ENCODE measurements at regions not wholly inside any gene's neighbourhood (a gene's known extent, or its start where the extent isn't known, plus 50 kb on each side); places are given as distances from the start of the nearest gene placed in this dataset.
"Not testable (repeated sequence)": the region's sequence is repeated elsewhere in the genome, so short reads cannot be mapped to it uniquely, and the experiment has no call there.

DNA sequence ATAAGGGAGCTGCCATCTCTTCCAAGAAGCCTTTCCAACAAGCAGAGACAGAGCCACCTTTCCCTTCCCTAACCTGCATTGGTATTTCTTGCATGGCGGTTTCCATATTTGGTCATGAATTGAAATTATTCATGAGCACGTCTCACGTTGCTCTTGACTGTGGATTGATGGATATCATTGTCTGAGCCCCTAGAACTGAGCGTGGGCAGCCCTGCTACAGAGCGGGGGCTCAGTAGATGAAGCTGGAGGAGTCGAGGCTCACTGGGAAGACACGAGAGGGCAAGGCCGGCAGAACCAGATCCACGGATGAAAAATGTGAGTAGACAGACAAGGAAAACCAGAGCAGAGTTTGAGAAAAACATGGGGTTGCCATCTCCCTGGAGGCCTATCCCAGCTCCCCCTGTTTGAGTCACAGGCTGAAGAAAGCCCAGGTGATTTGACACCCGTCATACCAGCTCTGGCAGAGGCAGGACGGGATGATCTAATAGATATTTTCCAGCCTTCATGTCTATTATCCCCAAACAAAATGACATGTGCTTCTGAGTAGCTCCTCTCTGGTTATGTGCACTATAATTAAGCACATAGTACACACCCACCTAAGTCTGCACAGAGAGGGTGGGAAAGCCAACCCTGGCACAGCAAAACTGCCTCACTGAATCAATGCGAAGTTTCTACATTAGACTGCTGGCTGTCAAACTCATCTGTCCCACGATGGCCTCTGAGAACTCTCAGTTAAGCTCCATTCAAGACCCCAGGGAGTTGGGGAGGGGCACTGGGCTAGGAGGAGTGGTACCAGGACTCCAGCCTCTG lies 363.5 kb upstream of the KLHL29 start:
- no peak for DNase-seq (ENCODE audit: extremely low read depth, low read depth, low spot score)

DNA sequence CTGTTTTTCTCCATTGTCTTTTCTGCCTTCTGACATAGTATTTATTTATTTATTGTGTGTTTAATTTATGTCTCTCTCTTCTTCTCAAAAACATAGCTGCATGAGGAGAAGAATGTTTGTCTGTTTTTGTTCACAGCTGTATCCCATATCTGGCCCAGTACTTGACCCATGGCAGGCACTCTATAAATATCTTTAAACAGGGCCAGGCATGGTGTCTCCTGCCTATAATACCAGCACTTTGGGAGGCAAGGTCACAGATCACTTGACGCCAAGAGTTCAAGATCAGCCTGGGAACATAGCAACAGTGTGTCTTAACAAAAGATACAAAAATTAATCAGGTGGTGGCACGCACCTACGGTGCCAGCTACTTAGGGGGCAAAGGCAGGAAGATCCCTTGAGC lies 361.3 kb upstream of the KLHL29 start:
- DNase-seq (ENCODE audit: extremely low read depth, low read depth, low spot score) = no peak

DNA sequence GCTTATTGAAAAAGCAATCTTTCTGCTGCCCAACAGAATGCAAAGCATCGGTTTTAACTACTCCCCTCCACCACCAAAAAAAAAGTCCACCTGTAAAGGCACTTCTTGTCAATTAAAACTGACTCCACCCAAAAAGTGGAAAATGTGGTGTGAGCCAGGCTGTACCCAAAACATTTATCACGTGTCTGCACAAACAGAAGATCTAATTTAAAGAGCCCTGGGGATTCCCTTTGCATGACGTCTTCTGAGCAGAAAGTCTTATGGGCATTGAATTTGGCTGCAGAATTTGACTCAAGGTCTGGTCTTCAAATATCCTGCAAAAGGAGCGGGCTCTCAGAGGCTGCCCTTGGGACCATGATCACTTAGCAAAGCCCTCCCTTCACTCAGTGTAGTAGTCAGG lies 358.3 kb upstream of the KLHL29 start:
- DNase-seq (ENCODE audit: extremely low read depth, low read depth, low spot score) = no peak

DNA sequence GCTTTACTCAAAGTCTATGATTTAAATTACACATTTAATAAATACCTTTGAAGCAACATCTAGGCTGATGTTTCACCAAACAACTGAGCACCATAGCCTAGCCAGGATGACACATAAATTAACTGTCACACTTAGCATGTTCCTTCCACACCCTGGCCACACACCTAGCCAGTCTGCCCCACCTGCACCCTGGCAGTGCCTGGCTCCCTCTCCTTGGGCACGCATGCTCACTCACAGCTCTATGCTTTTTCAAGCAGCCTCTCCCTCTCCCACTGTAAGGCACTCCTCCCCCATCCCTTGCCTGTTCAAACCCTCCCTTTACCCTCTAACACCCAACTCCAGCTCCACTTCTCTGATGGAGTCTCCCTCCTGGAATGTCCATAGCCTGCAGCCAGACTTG lies 357.6 kb upstream of the KLHL29 start:
- DNase-seq (ENCODE audit: extremely low read depth, low read depth, low spot score) = no peak

DNA sequence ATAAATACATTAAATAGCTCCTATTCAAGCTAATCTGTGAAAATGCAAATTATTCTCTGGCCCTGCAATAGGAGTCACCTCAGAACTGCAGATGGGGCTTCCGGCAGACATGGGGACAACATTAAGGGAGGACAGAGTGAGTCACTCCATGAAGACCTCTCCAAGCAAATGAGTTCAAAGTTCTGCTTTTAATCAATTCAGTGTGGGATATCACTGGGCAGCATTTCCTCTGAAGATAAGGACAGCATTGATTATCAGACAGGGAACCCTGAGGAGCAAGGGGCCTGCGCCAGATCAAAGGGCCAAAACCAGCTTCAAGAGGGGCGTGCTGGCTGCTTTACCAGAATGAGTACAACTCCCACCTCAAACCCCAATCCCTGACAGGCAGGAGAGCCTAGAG lies 356.9 kb upstream of the KLHL29 start:
- no peak for DNase-seq (ENCODE audit: extremely low read depth, low read depth, low spot score)

DNA sequence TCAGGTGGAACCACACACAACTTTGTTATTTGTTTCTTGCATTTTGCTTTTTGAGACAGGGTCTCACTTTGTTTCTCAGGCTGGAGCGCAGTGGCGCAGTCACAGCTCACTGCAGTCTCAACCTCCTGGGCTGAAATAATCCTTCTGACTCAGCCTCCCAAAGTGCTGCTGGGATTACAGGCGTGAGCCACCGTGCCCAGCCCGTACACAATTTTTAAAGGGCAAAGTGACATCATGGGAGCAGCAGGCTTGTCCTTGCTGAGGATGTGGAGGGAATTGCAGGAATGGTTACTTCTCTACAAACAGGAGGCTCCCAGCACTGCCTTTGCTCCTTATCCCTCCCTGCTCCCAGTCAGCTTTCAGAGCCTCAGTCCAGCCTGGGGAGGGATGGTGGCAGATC lies 355.9 kb upstream of the KLHL29 start:
- no peak for DNase-seq (ENCODE audit: extremely low read depth, low read depth, low spot score)

DNA sequence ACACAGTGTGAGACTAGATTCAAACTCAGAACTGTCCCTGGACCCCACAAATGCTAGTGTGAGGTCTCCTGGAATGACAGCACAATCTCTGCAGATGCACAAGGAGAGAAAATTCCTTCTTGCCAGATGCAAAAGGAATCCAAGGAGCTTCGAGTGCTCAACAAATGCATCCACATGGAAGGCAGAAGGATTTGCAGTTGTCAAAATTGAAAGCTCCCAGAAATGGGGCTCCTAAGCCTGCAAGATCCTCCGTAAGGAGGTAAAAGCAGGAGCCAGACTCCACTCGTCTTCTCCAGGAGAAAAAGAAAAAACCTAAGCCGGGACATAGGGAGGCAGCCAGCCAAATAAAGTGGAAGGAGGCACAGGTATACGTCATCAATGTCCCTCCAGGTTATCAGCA lies 355.0 kb upstream of the KLHL29 start:
- DNase-seq (ENCODE audit: extremely low read depth, low read depth, low spot score) = no peak

DNA sequence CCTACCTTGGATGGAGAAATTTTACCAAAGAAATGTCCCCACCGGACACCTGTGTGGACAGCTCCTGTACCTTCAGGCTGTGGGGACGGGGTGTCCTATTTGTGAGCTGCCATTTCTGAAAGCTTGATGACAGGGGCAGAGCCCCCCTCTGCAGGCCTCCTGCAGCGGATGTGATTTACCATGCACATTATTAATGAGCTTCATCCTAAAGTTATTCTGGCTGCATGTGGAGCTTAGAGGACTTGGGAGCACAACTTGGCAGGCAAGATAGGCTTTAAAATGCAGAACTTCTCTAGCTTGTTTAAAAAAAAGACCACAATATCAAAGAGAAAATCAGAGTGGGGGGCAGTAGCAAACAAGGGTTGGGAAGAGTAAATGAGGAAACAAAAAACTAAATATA lies 350.0 kb upstream of the KLHL29 start:
- no peak for DNase-seq (ENCODE audit: extremely low read depth, low read depth, low spot score)

DNA sequence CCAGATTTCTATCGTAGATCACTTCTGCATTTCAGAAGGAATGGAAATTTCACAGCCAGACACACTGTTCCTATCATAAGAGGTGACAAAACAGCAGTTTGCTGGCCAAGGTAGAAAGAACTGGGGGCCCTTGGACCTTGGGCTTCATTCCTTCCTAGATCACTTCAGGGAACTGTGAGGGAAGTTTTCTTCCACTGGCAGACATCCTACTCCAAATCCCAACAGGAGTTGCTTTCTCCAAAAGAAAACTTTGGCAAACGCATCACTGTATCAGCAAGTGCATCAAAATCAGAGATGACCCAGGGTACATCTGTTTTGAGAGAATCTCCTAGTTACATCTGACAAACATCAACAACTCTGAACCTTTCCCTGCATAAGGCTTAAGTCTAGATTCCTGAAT lies 348.4 kb upstream of the KLHL29 start:
- DNase-seq (ENCODE audit: extremely low read depth, low read depth, low spot score) = no peak

DNA sequence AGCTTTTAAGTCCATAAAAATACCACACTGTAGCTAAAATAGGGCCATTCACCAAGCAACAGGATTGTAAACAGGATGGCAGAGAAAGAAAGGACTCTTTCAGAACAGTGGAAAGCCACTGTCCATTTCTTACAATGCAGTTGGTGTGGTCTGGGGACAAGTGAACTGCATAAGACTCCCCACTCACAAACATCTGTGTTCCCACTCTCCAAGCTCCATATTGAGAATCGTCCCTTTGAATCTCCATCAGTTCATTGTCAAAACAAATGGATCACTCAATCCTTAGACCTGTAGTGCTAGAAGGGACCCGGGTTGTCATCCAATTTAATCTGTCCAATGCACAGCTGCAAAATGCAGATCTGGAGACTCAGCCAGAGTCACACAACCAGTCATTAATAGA lies 347.4 kb upstream of the KLHL29 start:
- no peak for DNase-seq (ENCODE audit: extremely low read depth, low read depth, low spot score)

DNA sequence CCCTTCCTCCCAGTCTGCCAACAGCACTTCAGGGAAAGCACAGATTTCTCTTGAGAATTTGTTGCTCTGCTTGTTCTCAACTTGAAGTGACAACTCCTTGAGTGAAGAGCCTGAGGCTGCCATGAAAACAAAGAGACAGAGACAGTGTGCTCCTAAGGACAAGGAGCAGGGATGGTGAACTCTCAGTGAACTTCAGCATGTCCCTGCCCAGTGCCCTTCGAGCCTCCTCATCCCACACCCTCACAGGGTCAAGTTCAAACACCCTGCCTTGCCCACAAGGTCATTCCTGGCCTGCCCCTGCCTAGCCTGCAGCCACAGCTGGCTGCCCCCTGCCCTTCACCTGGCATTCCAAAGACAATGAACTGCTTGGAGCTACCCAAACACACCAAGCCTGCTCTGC lies 343.5 kb upstream of the KLHL29 start:
- no peak for DNase-seq (ENCODE audit: extremely low read depth, low read depth, low spot score)

DNA sequence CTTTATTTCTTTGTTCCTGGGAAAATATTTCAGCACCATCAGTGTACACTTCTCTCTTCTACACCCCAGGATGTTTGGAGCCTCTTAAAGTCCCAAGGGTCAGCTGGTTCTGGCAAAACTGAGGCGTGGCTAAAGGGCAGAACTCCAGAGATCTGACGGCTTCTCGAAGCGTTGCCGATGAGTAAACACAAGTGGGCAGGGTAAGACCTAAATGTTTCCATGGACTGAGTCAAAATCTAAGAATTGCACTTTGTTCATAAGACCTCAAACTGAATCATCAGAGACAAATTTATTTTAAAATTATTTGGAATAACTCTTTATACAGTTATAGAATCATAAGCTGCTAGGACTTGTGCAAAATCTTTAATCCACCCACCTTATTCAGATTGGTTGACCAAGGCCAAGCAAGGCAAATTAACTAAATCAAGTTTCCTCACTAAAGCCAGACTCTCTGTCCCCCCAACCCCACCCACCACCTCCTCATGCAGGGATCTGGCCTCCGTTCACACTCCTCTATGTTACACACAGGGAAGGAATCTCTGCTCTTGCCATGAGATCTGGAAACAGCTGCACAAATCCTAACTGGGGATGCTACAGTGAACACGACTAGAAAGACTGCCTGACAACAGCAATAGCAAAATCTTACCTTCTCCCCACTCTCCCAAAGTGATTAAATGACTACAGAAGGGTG lies 342.6 kb upstream of the KLHL29 start:
- no peak for DNase-seq (ENCODE audit: extremely low read depth, low read depth, low spot score)

DNA sequence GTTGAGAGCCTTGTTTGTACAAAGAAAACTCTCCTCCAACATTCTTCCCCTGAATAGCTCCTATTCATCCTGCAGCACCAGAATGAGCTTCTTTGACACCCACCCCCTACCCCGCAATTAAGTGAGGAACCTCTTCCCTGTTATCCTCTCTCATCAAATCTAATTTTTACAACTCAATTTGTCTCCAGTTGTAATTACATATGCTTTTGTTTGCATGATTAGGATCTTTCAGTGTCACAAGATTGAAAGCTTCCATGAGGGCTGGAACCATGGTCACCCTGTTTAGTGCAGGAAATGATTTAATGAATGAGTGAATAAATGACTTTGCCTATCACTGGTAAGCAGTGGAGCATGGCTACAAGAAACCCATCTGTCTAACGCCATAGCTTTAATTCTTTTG lies 334.6 kb upstream of the KLHL29 start:
- DNase-seq (ENCODE audit: extremely low read depth, low read depth, low spot score) = no peak

DNA sequence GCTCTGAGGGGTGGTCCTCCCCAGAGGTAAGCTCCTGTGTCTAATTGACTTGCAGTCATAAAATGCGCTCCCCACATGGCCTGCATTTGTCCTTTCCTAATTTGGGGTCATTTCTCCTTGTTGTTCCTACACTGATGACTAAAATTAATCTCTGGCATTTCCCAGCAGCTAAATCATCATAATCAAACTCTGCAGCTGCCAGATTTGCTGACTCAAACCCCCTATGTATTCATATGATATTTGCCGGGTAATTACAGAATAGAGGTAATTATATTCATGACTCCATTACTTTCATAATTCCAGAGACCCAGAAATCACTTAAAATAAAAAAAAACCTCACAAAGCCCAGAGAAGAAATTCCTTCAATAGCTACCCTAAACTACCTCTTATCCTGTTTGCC lies 331.4 kb upstream of the KLHL29 start:
- DNase-seq (ENCODE audit: extremely low read depth, low read depth, low spot score) = no peak

DNA sequence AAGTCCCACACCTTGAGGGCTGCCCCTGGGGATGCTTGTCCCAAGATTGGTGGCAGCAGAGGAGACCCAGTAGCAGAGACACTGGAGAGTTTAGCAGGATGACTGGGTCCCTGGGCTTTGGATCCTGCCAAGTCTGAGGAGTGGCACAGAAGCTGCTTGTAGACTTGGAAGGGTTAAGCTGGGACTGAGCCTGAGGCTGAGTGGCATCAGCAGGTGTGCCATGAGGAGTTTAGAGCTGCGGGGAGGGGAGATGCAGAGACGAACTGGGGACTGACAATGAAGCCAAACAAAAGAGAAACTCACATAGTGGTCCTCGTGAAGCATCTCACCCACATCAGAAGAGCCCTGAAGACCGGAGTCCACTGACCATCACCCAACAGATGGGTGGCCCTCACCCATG lies 329.7 kb upstream of the KLHL29 start:
- no peak for DNase-seq (ENCODE audit: extremely low read depth, low read depth, low spot score)

DNA sequence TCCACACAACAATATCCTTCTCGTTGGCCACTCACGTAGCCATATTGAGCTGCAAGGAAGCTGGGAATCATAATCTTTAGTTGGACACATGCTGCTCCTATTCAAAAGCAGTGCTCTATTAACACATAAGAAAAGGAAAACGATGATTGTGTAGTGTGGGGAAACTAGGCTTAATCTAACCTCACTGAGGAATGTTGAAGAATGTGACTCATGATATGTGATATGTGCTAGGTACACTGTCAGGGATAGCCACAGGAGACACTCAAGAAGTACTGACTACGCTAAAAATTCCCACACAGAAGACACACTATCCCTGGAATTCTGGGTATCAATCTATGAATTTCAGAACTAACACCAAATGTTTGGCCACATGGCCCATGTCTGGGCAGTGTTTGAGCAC lies 328.1 kb upstream of the KLHL29 start:
- DNase-seq (ENCODE audit: extremely low read depth, low read depth, low spot score) = not testable (repeated sequence)

DNA sequence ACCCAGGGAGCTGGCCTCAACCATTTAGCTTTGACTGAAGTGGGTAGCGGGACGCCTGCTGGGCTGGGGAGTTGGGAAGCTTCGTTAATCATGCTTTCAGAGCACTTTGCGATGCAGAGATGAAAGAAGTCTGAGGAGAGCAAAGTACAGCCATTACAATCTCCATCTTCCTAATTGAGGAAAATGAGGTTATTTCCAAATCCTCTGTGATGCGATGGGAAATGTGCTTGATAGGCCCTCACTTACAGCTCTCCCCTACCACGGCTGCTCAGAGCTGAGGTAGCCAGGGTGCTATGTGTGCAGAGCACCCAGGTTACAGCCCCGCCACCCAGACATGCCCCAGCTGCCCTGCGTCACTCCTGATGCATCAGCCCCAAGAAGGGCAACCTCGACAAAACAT lies 326.5 kb upstream of the KLHL29 start:
- DNase-seq (ENCODE audit: extremely low read depth, low read depth, low spot score) = no peak

DNA sequence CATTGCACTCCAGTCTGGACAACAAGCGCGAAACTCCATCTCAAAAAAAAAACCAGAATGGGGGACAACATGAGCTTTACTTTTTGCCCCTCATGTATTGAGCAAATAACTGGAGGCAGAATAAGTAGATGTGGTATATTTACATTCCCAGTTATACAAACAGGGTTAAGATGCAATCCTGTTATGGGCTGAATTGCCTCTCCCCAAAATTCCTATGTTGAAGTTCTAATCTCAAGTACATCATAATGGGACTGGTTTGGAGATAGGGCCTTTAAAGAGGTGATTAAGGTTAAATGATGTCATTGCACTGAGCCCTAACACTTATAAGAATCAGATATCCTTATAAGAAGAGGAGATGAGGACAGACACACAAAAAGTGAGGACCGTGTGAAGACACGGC lies 319.8 kb upstream of the KLHL29 start:
- DNase-seq (ENCODE audit: extremely low read depth, low read depth, low spot score) = no peak

DNA sequence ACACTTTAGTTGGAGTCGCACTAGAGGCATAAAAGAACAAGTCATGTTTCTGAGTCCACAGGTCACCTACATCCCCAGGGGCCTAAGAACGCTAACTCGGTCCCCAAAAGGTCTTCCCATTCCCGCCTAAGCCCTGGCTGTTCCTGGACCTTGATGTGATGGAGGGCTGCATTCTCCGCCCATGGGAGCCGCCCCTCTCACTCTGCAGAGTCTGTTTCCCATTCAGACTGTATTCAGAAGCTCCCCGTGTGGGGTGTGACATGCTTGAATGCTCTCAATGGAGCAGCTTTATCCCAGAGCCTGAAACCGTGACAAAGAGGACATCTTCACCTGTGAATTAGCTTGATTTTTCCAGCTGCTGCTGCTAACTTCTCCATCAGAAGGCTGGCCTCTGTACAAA lies 319.0 kb upstream of the KLHL29 start:
- DNase-seq (ENCODE audit: extremely low read depth, low read depth, low spot score) = no peak

DNA sequence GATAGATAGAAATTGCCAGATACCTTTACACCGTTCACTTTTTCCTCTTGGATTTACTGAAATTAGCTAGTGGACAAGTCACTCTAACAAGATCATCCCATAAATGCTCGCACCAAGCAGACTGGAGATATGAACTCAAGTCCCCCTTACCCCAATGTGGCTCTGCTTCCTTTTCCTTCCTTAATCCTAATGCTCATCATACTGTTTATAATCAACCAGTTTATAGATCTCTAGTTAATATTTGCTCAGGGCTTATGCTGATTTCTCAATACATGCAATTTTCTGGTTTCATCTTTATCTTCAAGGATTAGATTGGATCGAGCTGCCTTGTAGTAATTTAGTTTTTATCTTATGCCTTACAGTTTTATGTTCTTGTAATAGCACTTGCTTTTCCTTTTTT lies 318.3 kb upstream of the KLHL29 start:
- DNase-seq (ENCODE audit: extremely low read depth, low read depth, low spot score) = no peak

DNA sequence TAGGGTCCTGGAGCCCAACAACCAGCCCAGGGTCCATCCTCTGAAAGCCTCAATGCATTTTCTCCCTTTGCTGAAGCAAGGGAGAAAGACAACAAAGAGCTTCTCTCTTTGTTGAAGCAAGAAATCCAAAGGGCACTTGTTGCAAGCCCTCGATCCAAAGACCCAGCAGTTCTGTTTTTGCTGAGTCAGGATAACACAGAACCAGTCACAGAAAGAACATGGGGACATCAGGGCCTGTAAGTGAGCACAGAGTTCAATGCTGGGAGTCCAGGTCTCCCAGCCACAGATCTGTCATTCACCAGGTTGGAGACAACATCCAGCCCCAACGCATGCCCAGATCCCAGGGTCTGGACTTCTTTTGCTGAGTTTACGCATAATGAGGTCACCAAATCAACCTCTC lies 315.8 kb upstream of the KLHL29 start:
- DNase-seq (ENCODE audit: extremely low read depth, low read depth, low spot score) = no peak

DNA sequence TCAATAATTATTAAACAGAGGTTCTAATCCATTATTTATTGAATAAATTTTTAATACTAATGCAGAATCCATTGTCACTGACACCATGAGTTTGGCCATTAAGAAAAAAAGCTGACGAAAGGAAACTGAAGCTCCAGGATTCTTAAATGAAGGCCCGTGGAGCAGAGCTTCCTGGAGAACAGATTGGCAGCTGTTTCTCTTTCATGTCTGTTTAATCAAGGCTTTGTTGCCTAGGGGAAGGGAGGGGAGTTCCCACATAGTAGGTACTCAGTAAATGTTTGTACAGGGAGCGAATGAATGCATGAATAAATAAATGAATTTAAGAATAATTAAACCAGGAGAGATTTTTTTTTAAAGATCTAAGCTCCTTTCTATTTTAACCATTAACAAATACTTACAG lies 315.1 kb upstream of the KLHL29 start:
- no peak for DNase-seq (ENCODE audit: extremely low read depth, low read depth, low spot score)

DNA sequence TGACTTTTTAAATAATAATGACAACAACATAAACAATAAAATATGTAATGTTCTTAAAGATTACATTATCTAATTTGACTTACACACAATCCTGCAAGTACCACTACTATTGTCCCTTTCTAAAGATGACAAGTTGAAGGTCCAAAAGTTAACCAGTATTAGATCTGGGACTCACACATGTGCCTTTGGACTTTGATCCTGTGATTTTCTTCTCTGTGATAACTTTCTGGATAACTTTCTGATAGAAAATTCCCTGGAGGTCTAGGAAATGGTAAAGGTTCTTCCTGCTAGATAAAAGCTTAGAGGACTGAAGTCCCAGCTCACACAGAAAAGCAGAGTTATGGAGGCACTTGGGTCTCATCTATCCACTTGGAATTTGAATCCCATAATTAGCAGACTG lies 311.9 kb upstream of the KLHL29 start:
- no peak for DNase-seq (ENCODE audit: extremely low read depth, low read depth, low spot score)

Data from glomerular endothelial cell (primary cell).